ENCODE measurements at regions not wholly inside any gene's neighbourhood (a gene's known extent, or its start where the extent isn't known, plus 50 kb on each side); places are given as distances from the start of the nearest gene placed in this dataset.

DNA sequence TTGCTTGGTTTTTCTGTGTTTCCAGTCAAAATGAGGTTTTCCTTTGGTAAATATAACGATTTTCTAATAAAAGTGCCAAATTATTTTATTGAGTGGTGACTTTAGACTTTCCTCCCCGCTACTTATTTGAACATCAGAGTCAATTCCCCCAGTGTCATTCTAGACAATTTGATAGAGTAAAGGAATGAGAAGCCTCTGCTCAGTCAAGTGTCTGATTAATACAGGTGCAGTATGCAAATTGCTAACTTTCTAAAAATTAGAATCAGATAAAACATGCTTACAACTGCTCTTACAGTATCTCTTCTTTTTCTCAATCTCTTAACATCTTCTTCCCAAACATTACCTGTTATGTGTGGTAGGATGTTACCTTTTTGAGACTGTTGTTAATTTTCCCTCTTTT, 148.7 kb downstream of the CD83 start:
- no peaks in the 10 kb centered on the region for H3K27me3 ChIP-seq (ENCODE audit: control insufficient read depth, insufficient read depth, low read length)
- no peak for DNase-seq (ENCODE audit: low read depth)
- TF ChIP-seq, protein P1, sequence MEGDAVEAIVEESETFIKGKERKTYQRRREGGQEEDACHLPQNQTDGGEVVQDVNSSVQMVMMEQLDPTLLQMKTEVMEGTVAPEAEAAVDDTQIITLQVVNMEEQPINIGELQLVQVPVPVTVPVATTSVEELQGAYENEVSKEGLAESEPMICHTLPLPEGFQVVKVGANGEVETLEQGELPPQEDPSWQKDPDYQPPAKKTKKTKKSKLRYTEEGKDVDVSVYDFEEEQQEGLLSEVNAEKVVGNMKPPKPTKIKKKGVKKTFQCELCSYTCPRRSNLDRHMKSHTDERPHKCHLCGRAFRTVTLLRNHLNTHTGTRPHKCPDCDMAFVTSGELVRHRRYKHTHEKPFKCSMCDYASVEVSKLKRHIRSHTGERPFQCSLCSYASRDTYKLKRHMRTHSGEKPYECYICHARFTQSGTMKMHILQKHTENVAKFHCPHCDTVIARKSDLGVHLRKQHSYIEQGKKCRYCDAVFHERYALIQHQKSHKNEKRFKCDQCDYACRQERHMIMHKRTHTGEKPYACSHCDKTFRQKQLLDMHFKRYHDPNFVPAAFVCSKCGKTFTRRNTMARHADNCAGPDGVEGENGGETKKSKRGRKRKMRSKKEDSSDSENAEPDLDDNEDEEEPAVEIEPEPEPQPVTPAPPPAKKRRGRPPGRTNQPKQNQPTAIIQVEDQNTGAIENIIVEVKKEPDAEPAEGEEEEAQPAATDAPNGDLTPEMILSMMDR (IDR thresholded peaks at IDR 0.05; ENCODE audit: insufficient read depth, low read length, poor library complexity, severe bottlenecking), result no peak
- no peaks in the 10 kb centered on the region for H3K36me3 ChIP-seq (ENCODE audit: control insufficient read depth, insufficient read depth, low read length)
- no peak overlapping the region for H3K4me3 ChIP-seq (ENCODE audit: low read depth, low read length)

DNA sequence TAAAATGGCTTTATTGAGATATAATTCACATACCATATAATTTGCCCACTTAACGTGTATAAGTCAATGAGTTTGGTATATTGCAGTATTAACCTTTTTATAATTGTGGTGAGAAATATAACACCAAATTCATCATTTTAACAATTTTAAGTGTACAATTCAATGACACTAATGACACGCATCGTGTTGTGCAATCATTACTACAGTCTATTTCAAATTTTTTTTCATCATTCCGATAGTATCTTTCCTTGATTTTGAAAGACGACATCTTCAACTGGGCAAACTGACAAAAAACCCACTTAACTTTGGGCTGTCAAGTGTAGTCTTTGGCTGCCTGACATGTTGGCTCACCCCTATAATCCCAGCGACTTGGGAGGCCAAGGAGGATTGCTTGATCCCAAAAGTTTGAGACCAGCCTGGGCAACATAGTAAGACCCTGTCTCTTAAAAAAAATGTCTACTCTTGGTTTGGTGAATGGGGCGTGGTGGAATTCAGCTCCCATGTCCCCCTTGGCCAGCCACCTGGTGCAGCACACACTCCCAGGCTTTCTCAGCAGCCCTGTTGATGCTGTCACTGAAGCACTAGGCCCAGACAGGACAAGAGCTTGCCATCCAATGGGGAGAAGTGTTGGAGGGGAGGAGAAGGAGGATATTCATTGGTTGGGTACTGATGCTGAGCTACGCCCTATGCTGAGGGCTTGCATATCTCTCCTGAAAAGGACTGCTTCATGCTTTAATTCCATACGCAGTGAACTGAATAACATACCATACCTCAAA, 150.5 kb downstream of the CD83 start:
- TF ChIP-seq, protein P1 (IDR thresholded peaks at IDR 0.05; ENCODE audit: insufficient read depth, low read length, poor library complexity, severe bottlenecking), result no peak
- H3K36me3 ChIP-seq (ENCODE audit: control insufficient read depth, insufficient read depth, low read length), result no peaks in the 10 kb centered on the region
- DNase-seq (ENCODE audit: low read depth), result no peak
- no peak overlapping the region for H3K4me3 ChIP-seq (ENCODE audit: low read depth, low read length)
- H3K27me3 ChIP-seq (ENCODE audit: control insufficient read depth, insufficient read depth, low read length), result no peaks in the 10 kb centered on the region

DNA sequence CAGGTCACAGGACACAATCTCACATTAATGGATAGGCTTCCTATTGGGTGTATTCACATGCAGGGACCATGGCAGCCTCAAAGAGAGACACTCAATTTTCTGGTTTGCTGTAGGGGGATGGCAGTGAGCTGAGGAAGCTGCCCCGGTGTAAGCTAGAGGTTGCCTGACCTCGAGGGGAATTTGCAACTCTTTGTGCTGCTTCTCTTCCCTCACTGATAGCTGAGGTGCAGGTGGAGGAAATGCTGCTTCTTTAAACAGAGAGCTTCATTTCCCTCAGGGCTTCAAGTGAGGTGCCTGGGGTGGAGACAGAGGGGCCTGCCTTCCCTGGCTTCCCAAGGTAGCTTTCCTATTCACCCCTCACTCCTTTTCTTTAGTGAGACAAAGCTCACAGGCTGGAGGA, 151.9 kb downstream of the CD83 start:
- DNase-seq (ENCODE audit: low read depth), result no peak
- no peaks in the 10 kb centered on the region for H3K27me3 ChIP-seq (ENCODE audit: control insufficient read depth, insufficient read depth, low read length)
- H3K36me3 ChIP-seq (ENCODE audit: control insufficient read depth, insufficient read depth, low read length), result no peaks in the 10 kb centered on the region
- TF ChIP-seq, protein P1 (IDR thresholded peaks at IDR 0.05; ENCODE audit: insufficient read depth, low read length, poor library complexity, severe bottlenecking), result no peak
- H3K4me3 ChIP-seq (ENCODE audit: low read depth, low read length), result no peak overlapping the region

DNA sequence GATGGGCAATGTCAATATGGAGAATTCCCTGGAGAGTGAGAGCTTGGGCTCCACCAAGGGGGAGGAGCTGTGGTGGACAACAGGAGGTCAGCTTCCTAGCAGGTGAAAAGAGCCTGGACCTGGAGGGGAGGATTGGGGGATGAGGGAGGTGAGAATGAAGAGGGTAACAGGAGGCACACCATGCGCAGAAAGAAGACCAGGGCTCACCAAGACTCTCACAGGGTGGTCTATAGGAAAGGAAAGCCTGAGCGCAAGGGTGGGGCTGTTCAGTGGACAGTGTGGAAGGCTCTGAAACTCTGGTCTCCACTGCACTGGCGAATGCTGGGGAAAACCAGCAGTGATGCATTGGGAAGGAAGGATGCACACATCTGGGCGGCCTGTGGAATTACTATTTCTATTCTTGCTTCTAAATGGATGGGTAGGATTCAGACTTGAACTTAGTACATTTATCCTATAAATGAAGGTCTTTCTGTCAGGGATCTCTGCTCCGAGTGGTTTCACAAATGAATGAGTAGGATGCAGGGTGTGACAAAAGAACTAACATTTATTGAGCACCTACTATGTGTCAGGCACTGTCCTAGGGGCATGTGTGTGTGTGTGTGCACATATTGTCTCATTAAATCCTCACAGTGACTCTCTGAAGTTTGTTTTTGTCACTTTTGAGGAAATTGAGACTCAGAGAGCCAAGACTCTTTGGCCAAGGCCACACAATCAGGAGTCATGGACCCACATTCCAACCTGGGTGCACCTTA, 152.7 kb downstream of the CD83 start:
- H3K4me3 ChIP-seq (ENCODE audit: low read depth, low read length), result no peak overlapping the region
- no peak for DNase-seq (ENCODE audit: low read depth)
- TF ChIP-seq, protein P1 (IDR thresholded peaks at IDR 0.05; ENCODE audit: insufficient read depth, low read length, poor library complexity, severe bottlenecking), result no peak
- no peaks in the 10 kb centered on the region for H3K27me3 ChIP-seq (ENCODE audit: control insufficient read depth, insufficient read depth, low read length)
- no peaks in the 10 kb centered on the region for H3K36me3 ChIP-seq (ENCODE audit: control insufficient read depth, insufficient read depth, low read length)

DNA sequence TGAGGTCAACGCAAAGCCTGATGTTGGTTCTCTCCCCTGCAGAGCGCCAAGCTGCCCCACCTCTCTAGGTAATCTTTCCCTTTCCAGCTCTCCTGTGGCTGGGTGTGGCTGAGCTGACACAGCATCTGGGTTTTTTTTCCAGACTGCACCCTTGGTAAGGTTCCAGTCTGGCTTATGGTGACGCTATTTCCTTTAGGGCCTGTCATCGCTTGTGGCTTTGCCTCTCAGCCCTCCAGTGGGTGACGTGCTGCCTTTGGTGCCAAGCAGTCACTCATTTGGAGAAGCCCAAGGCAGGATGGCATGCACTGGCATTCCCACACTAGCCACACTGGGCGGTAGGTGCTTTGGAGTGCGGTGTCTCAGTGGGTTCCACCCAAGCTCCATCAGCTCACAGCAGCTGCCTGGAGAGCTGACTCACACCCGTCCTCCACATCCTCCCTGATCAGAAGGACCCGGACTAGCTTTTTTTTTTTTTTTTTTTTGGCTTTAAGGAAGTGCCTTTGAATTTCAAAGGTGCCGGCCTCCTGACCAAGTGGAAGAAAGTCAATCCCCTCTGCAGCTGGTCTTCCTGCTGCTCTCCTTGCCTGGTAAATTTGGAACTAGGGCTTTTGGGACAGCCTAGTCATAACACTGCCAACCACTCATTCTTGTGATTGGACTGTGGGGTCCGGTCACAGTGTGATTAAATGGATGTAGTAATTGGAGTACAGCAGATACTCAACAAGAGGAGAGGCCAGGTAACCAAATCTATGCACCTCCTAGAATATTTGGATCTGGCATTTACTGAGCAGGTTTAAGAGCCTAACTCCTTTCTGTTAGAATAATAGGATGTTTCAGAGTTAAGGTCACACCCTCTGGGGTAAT, 153.6 kb downstream of the CD83 start:
- H3K36me3 ChIP-seq (ENCODE audit: control insufficient read depth, insufficient read depth, low read length), result no peaks in the 10 kb centered on the region
- H3K27me3 ChIP-seq (ENCODE audit: control insufficient read depth, insufficient read depth, low read length), result no peaks in the 10 kb centered on the region
- H3K4me3 ChIP-seq (ENCODE audit: low read depth, low read length), result no peak overlapping the region
- DNase-seq (ENCODE audit: low read depth), result peak; percentile 91
- TF ChIP-seq, protein P1 (IDR thresholded peaks at IDR 0.05; ENCODE audit: insufficient read depth, low read length, poor library complexity, severe bottlenecking), result no peak
